ENCODE measurements at regions not wholly inside any gene's neighbourhood (a gene's known extent, or its start where the extent isn't known, plus 50 kb on each side); places are given as distances from the start of the nearest gene placed in this dataset.

- H3K4ac ChIP-seq (ENCODE audit: low read length): no peak overlapping the region
- no peaks in the 10 kb centered on the region for H3K27me3 ChIP-seq (ENCODE audit: control insufficient read depth in 3 of 3, insufficient read depth in 3 of 3, low read depth in 1 of 3, low read length in 3 of 3)
- H3K14ac ChIP-seq (ENCODE audit: low read length): no peak overlapping the region
- H3K4me1 ChIP-seq (ENCODE audit: control insufficient read depth in 2 of 2, insufficient read depth in 1 of 2, low read depth in 1 of 2, low read length in 2 of 2): peaks cover 0 to 3% of the 10 kb centered on the region in 2 donors
- H3K9ac ChIP-seq (ENCODE audit: low read depth, low read length, poor library complexity): no peak overlapping the region
- H4K91ac ChIP-seq (ENCODE audit: low read depth, low read length, poor library complexity): no peak overlapping the region
- peaks cover 0 to 3% of the 10 kb centered on the region in 2 donors for H3K9me3 ChIP-seq (replicated peaks in 1 of 2; ENCODE audit: control insufficient read depth in 2 of 2, insufficient read depth in 1 of 2, low read depth in 1 of 2, low read length in 2 of 2)
- no peak overlapping the region for H3K23ac ChIP-seq (ENCODE audit: low read depth, low read length, poor library complexity)
- no peak overlapping the region for H2BK15ac ChIP-seq (ENCODE audit: low read length)
- no peak overlapping the region for H3K4me2 ChIP-seq (ENCODE audit: insufficient read depth, low read length, poor library complexity, severe bottlenecking)
- no CpG with 5 or more reads among the region's 16 CpGs for WGBS, 2 donors (ENCODE audit: extremely low coverage in 2 of 2, insufficient read length in 2 of 2, insufficient replicate concordance in 1 of 2)
- no peak overlapping the region for H3K18ac ChIP-seq (ENCODE audit: low read length)
- H3K27ac ChIP-seq (replicated peaks; ENCODE audit: low read length): no peak overlapping the region
- no peak overlapping the region for H2AK5ac ChIP-seq (ENCODE audit: low read depth, low read length)
- no peak overlapping the region for H4K8ac ChIP-seq (ENCODE audit: low read depth, low read length)
- no peak overlapping the region for H2BK120ac ChIP-seq (ENCODE audit: low read depth, low read length)
- H2BK12ac ChIP-seq (ENCODE audit: low read length): no peak overlapping the region
- H2AFZ ChIP-seq (ENCODE audit: low read length): peak overlapping the region; percentile 17
- no peaks in the 10 kb centered on the region for H3K79me1 ChIP-seq (ENCODE audit: low read depth, low read length)
- no peak overlapping the region for H2BK5ac ChIP-seq (ENCODE audit: low read length)
- H3K4me3 ChIP-seq (ENCODE audit: low read length in 2 of 2): no peak overlapping the region
- no peak for DNase-seq (ENCODE audit: low spot score)
- H3K36me3 ChIP-seq (replicated peaks in 1 of 2; ENCODE audit: control insufficient read depth in 2 of 2, insufficient read depth in 2 of 2, low read length in 2 of 2): no peaks in the 10 kb centered on the region
These were observed 141.9 kb downstream of the SLC4A3 start for GRCh38 chr2:219769090-219769910.

- Histone ChIP-seq H3K27ac (replicated peaks; ENCODE audit: low read length) (no peak overlapping the region), H3K23ac (ENCODE audit: low read depth, low read length, poor library complexity) (no peak overlapping the region), H2BK120ac (ENCODE audit: low read depth, low read length) (no peak overlapping the region), H3K36me3 (replicated peaks in 1 of 2; ENCODE audit: control insufficient read depth in 2 of 2, insufficient read depth in 2 of 2, low read length in 2 of 2) (no peaks in the 10 kb centered on the region), H2AFZ (ENCODE audit: low read length) (no peak overlapping the region), H3K27me3 (ENCODE audit: control insufficient read depth in 3 of 3, insufficient read depth in 3 of 3, low read depth in 1 of 3, low read length in 3 of 3) (no peaks in the 10 kb centered on the region), H3K18ac (ENCODE audit: low read length) (no peak overlapping the region), H2AK5ac (ENCODE audit: low read depth, low read length) (no peak overlapping the region), H3K9ac (ENCODE audit: low read depth, low read length, poor library complexity) (no peak overlapping the region), H3K4ac (ENCODE audit: low read length) (no peak overlapping the region), H3K4me2 (ENCODE audit: insufficient read depth, low read length, poor library complexity, severe bottlenecking) (no peak overlapping the region), H3K9me3 (replicated peaks in 1 of 2; ENCODE audit: control insufficient read depth in 2 of 2, insufficient read depth in 1 of 2, low read depth in 1 of 2, low read length in 2 of 2) (peaks cover 0 to 3% of the 10 kb centered on the region in 2 donors), H2BK5ac (ENCODE audit: low read length) (no peak overlapping the region), H3K4me3 (ENCODE audit: low read length in 2 of 2) (no peak overlapping the region), H3K14ac (ENCODE audit: low read length) (no peak overlapping the region), H3K4me1 (ENCODE audit: control insufficient read depth in 2 of 2, insufficient read depth in 1 of 2, low read depth in 1 of 2, low read length in 2 of 2) (peaks cover 0 to 3% of the 10 kb centered on the region in 2 donors), H3K79me1 (ENCODE audit: low read depth, low read length) (no peaks in the 10 kb centered on the region), H2BK12ac (ENCODE audit: low read length) (no peak overlapping the region), H4K8ac (ENCODE audit: low read depth, low read length) (no peak overlapping the region), H2BK15ac (ENCODE audit: low read length) (no peak overlapping the region), H4K91ac (ENCODE audit: low read depth, low read length, poor library complexity) (no peak overlapping the region)
- no peak for DNase-seq (ENCODE audit: low spot score)
- no CpG with 5 or more reads among the region's 9 CpGs for WGBS, 2 donors (ENCODE audit: extremely low coverage in 2 of 2, insufficient read length in 2 of 2, insufficient replicate concordance in 1 of 2)
These were observed 144.7 kb downstream of the SLC4A3 start for GRCh38 chr2:219772103-219772635.

GRCh38 chr2:219772697-219773096 is 145.3 kb downstream of the SLC4A3 start:
- Histone ChIP-seq H3K9me3 (replicated peaks in 1 of 2; ENCODE audit: control insufficient read depth in 2 of 2, insufficient read depth in 1 of 2, low read depth in 1 of 2, low read length in 2 of 2) (peaks cover 0 to 3% of the 10 kb centered on the region in 2 donors), H2AK5ac (ENCODE audit: low read depth, low read length) (no peak overlapping the region), H3K36me3 (replicated peaks in 1 of 2; ENCODE audit: control insufficient read depth in 2 of 2, insufficient read depth in 2 of 2, low read length in 2 of 2) (no peaks in the 10 kb centered on the region), H2BK15ac (ENCODE audit: low read length) (no peak overlapping the region), H3K9ac (ENCODE audit: low read depth, low read length, poor library complexity) (no peak overlapping the region), H2BK12ac (ENCODE audit: low read length) (no peak overlapping the region), H3K14ac (ENCODE audit: low read length) (no peak overlapping the region), H3K4me1 (ENCODE audit: control insufficient read depth in 2 of 2, insufficient read depth in 1 of 2, low read depth in 1 of 2, low read length in 2 of 2) (peaks cover 0 to 3% of the 10 kb centered on the region in 2 donors), H3K4ac (ENCODE audit: low read length) (no peak overlapping the region), H3K27ac (replicated peaks; ENCODE audit: low read length) (no peak overlapping the region), H4K91ac (ENCODE audit: low read depth, low read length, poor library complexity) (no peak overlapping the region), H2BK120ac (ENCODE audit: low read depth, low read length) (no peak overlapping the region), H3K4me2 (ENCODE audit: insufficient read depth, low read length, poor library complexity, severe bottlenecking) (no peak overlapping the region), H3K18ac (ENCODE audit: low read length) (no peak overlapping the region), H3K79me1 (ENCODE audit: low read depth, low read length) (no peaks in the 10 kb centered on the region), H2BK5ac (ENCODE audit: low read length) (no peak overlapping the region), H4K8ac (ENCODE audit: low read depth, low read length) (no peak overlapping the region), H3K4me3 (ENCODE audit: low read length in 2 of 2) (no peak overlapping the region), H3K27me3 (ENCODE audit: control insufficient read depth in 3 of 3, insufficient read depth in 3 of 3, low read depth in 1 of 3, low read length in 3 of 3) (peaks cover 0 to 5% (median 0%) of the 10 kb centered on the region in 3 experiments), H3K23ac (ENCODE audit: low read depth, low read length, poor library complexity) (no peak overlapping the region), H2AFZ (ENCODE audit: low read length) (no peak overlapping the region)
- DNase-seq (ENCODE audit: low spot score): no peak
- no CpG with 5 or more reads among the region's 4 CpGs for WGBS, 2 donors (ENCODE audit: extremely low coverage in 2 of 2, insufficient read length in 2 of 2, insufficient replicate concordance in 1 of 2)

GRCh38 chr2:219775506-219775905 is 148.1 kb downstream of the SLC4A3 start:
- Histone ChIP-seq H2BK12ac (ENCODE audit: low read length) (no peak overlapping the region), H2BK120ac (ENCODE audit: low read depth, low read length) (no peak overlapping the region), H3K36me3 (replicated peaks in 1 of 2; ENCODE audit: control insufficient read depth in 2 of 2, insufficient read depth in 2 of 2, low read length in 2 of 2) (no peaks in the 10 kb centered on the region), H2AFZ (ENCODE audit: low read length) (no peak overlapping the region), H2BK5ac (ENCODE audit: low read length) (no peak overlapping the region), H3K23ac (ENCODE audit: low read depth, low read length, poor library complexity) (no peak overlapping the region), H4K91ac (ENCODE audit: low read depth, low read length, poor library complexity) (no peak overlapping the region), H3K27me3 (ENCODE audit: control insufficient read depth in 3 of 3, insufficient read depth in 3 of 3, low read depth in 1 of 3, low read length in 3 of 3) (peaks cover 0 to 16% (median 0%) of the 10 kb centered on the region in 3 experiments), H3K27ac (replicated peaks; ENCODE audit: low read length) (no peak overlapping the region), H4K8ac (ENCODE audit: low read depth, low read length) (no peak overlapping the region), H3K4ac (ENCODE audit: low read length) (no peak overlapping the region), H3K4me1 (ENCODE audit: control insufficient read depth in 2 of 2, insufficient read depth in 1 of 2, low read depth in 1 of 2, low read length in 2 of 2) (peaks cover 0 to 3% of the 10 kb centered on the region in 2 donors), H3K79me1 (ENCODE audit: low read depth, low read length) (no peaks in the 10 kb centered on the region), H3K14ac (ENCODE audit: low read length) (no peak overlapping the region), H3K9ac (ENCODE audit: low read depth, low read length, poor library complexity) (no peak overlapping the region), H3K4me3 (ENCODE audit: low read length in 2 of 2) (no peak overlapping the region), H3K18ac (ENCODE audit: low read length) (no peak overlapping the region), H2AK5ac (ENCODE audit: low read depth, low read length) (no peak overlapping the region), H2BK15ac (ENCODE audit: low read length) (no peak overlapping the region), H3K9me3 (replicated peaks in 1 of 2; ENCODE audit: control insufficient read depth in 2 of 2, insufficient read depth in 1 of 2, low read depth in 1 of 2, low read length in 2 of 2) (peaks cover 0 to 3% of the 10 kb centered on the region in 2 donors), H3K4me2 (ENCODE audit: insufficient read depth, low read length, poor library complexity, severe bottlenecking) (no peak overlapping the region)
- no peak for DNase-seq (ENCODE audit: low spot score)
- WGBS, 2 donors (ENCODE audit: extremely low coverage in 2 of 2, insufficient read length in 2 of 2, insufficient replicate concordance in 1 of 2): no CpG with 5 or more reads among the region's 5 CpGs

Measured in neuronal stem cell (in vitro differentiated cells).